ENCODE measurements at regions not wholly inside any gene's neighbourhood (a gene's known extent, or its start where the extent isn't known, plus 50 kb on each side); places are given as distances from the start of the nearest gene placed in this dataset.

- peaks cover 4% of the 10 kb centered on the region for H3K27me3 Mint-ChIP-seq
- H3K9me3 Mint-ChIP-seq, result peaks cover 35% of the 10 kb centered on the region
- DNase-seq, result no peak
- H3K36me3 Mint-ChIP-seq (ENCODE audit: low read depth), result no peaks in the 10 kb centered on the region
- ChIA-PET CTCF (no interaction called here), POLR2A (no interaction called here)
- H3K27ac Mint-ChIP-seq, result no peak overlapping the region
- no peak overlapping the region for H3K4me3 Mint-ChIP-seq
- H3K4me1 Mint-ChIP-seq, result no peaks in the 10 kb centered on the region
Measured at GRCh38 chr1:223445402-223445801, 52.2 kb downstream of the CCDC185 start.

GRCh38 chr1:223453902-223454301 is 60.7 kb downstream of the CCDC185 start:
- H3K27ac Mint-ChIP-seq, result no peak overlapping the region
- no peaks in the 10 kb centered on the region for H3K36me3 Mint-ChIP-seq (ENCODE audit: low read depth)
- peaks cover 1% of the 10 kb centered on the region for H3K27me3 Mint-ChIP-seq
- H3K9me3 Mint-ChIP-seq, result peaks cover 3% of the 10 kb centered on the region
- H3K4me1 Mint-ChIP-seq, result no peaks in the 10 kb centered on the region
- no peak for DNase-seq
- H3K4me3 Mint-ChIP-seq, result no peak overlapping the region
- ChIA-PET POLR2A (no interaction called here), CTCF (no interaction called here)

GRCh38 chr1:223454959-223455358 is 61.7 kb downstream of the CCDC185 start:
- ChIA-PET POLR2A (no interaction called here), CTCF (interaction anchor here (1.6 kb wide), 1 partner anchor 15 kb away, joined by 3 read pairs; no protein-coding TSS in a partner anchor)

GRCh38 chr1:223455470-223455869 is 62.3 kb downstream of the CCDC185 start:
- no peak for DNase-seq
- Mint-ChIP-seq H3K9me3 (peaks cover 3% of the 10 kb centered on the region), H3K27me3 (peaks cover 1% of the 10 kb centered on the region), H3K4me1 (no peaks in the 10 kb centered on the region), H3K27ac (no peak overlapping the region), H3K36me3 (ENCODE audit: low read depth) (no peaks in the 10 kb centered on the region), H3K4me3 (no peak overlapping the region)
- ChIA-PET CTCF (interaction anchor here (1.6 kb wide), 1 partner anchor 16 kb away, joined by 3 read pairs; no protein-coding TSS in a partner anchor), POLR2A (no interaction called here)

More at GRCh38 chr1:223454959-223455358, 61.7 kb downstream of the CCDC185 start:
- H3K4me1 Mint-ChIP-seq, result no peaks in the 10 kb centered on the region
- peaks cover 1% of the 10 kb centered on the region for H3K27me3 Mint-ChIP-seq
- H3K9me3 Mint-ChIP-seq, result peaks cover 3% of the 10 kb centered on the region
- H3K4me3 Mint-ChIP-seq, result no peak overlapping the region
- no peak for DNase-seq
- H3K27ac Mint-ChIP-seq, result no peak overlapping the region
- H3K36me3 Mint-ChIP-seq (ENCODE audit: low read depth), result no peaks in the 10 kb centered on the region

- Mint-ChIP-seq H3K9me3 (peaks cover 3% of the 10 kb centered on the region), H3K4me3 (no peak overlapping the region), H3K27me3 (peaks cover 1% of the 10 kb centered on the region), H3K4me1 (no peaks in the 10 kb centered on the region), H3K27ac (no peak overlapping the region), H3K36me3 (ENCODE audit: low read depth) (no peaks in the 10 kb centered on the region)
- no peak for DNase-seq
- ChIA-PET POLR2A (no interaction called here), CTCF (no interaction called here)
Measured at GRCh38 chr1:223456747-223457146, 63.5 kb downstream of the CCDC185 start.

GRCh38 chr1:223460566-223461189 is 67.5 kb downstream of the CCDC185 start:
- POLR2A ChIA-PET, result no interaction called here
- Mint-ChIP-seq H3K36me3 (ENCODE audit: low read depth) (no peaks in the 10 kb centered on the region), H3K4me1 (no peaks in the 10 kb centered on the region), H3K4me3 (no peak overlapping the region), H3K27ac (no peak overlapping the region), H3K27me3 (no peaks in the 10 kb centered on the region), H3K9me3 (no peaks in the 10 kb centered on the region)
- DNase-seq, result no peak
- CTCF ChIA-PET, result interaction anchor here (1.1 kb wide), 1 partner anchor 20 kb away, joined by 3 read pairs; no protein-coding TSS in a partner anchor

- no peaks in the 10 kb centered on the region for H3K9me3 Mint-ChIP-seq
- H3K36me3 Mint-ChIP-seq (ENCODE audit: low read depth), result no peaks in the 10 kb centered on the region
- CTCF ChIA-PET, result no interaction called here
- H3K27ac Mint-ChIP-seq, result no peak overlapping the region
- H3K4me1 Mint-ChIP-seq, result no peaks in the 10 kb centered on the region
- POLR2A ChIA-PET, result no interaction called here
- DNase-seq, result no peak
- no peak overlapping the region for H3K4me3 Mint-ChIP-seq
- no peaks in the 10 kb centered on the region for H3K27me3 Mint-ChIP-seq
Measured at GRCh38 chr1:223462047-223462630, 68.9 kb downstream of the CCDC185 start.

GRCh38 chr1:223462866-223463404 is 69.7 kb downstream of the CCDC185 start:
- Mint-ChIP-seq H3K4me3 (no peak overlapping the region), H3K4me1 (no peaks in the 10 kb centered on the region), H3K9me3 (no peaks in the 10 kb centered on the region), H3K27me3 (no peaks in the 10 kb centered on the region), H3K36me3 (ENCODE audit: low read depth) (no peaks in the 10 kb centered on the region), H3K27ac (no peak overlapping the region)
- ChIA-PET CTCF (interaction anchor here (0.6 kb wide), 2 partner anchors 46 to 287 kb away, joined by 3 read pairs; no protein-coding TSS in a partner anchor), POLR2A (no interaction called here)
- DNase-seq, result no peak

- no peak overlapping the region for H3K4me3 Mint-ChIP-seq
- ChIA-PET POLR2A (no interaction called here), CTCF (no interaction called here)
- no peaks in the 10 kb centered on the region for H3K36me3 Mint-ChIP-seq (ENCODE audit: low read depth)
- H3K4me1 Mint-ChIP-seq, result no peaks in the 10 kb centered on the region
- no peaks in the 10 kb centered on the region for H3K27me3 Mint-ChIP-seq
- no peak for DNase-seq
- H3K9me3 Mint-ChIP-seq, result no peaks in the 10 kb centered on the region
- no peak overlapping the region for H3K27ac Mint-ChIP-seq
Measured at GRCh38 chr1:223466151-223466550, 72.9 kb downstream of the CCDC185 start.

GRCh38 chr1:223471566-223471965 is 78.4 kb downstream of the CCDC185 start:
- Mint-ChIP-seq H3K4me1 (no peaks in the 10 kb centered on the region), H3K4me3 (no peak overlapping the region), H3K27me3 (no peaks in the 10 kb centered on the region), H3K36me3 (ENCODE audit: low read depth) (no peaks in the 10 kb centered on the region), H3K27ac (no peak overlapping the region), H3K9me3 (no peaks in the 10 kb centered on the region)
- POLR2A ChIA-PET, result no interaction called here
- CTCF ChIA-PET, result interaction anchor here (1.0 to 1.4 kb wide), 3 partner anchors 9 to 382 kb away, joined by 3 read pairs; no protein-coding TSS in a partner anchor
- no peak for DNase-seq

- H3K4me3 Mint-ChIP-seq, result no peak overlapping the region
- H3K9me3 Mint-ChIP-seq, result no peaks in the 10 kb centered on the region
- no peak overlapping the region for H3K27ac Mint-ChIP-seq
- H3K27me3 Mint-ChIP-seq, result no peaks in the 10 kb centered on the region
- CTCF ChIA-PET, result interaction anchor here (1.0 to 1.4 kb wide), 2 partner anchors 11 to 382 kb away, joined by 3 read pairs; no protein-coding TSS in a partner anchor
- POLR2A ChIA-PET, result no interaction called here
- H3K36me3 Mint-ChIP-seq (ENCODE audit: low read depth), result no peaks in the 10 kb centered on the region
- no peak for DNase-seq
- H3K4me1 Mint-ChIP-seq, result no peaks in the 10 kb centered on the region
Measured at GRCh38 chr1:223472057-223472456, 78.8 kb downstream of the CCDC185 start.

GRCh38 chr1:223473601-223474344 is 80.6 kb downstream of the CCDC185 start:
- Mint-ChIP-seq H3K36me3 (ENCODE audit: low read depth) (no peaks in the 10 kb centered on the region), H3K27ac (no peak overlapping the region), H3K4me3 (no peak overlapping the region), H3K9me3 (no peaks in the 10 kb centered on the region), H3K27me3 (peaks cover 6% of the 10 kb centered on the region), H3K4me1 (no peaks in the 10 kb centered on the region)
- DNase-seq, result no peak
- POLR2A ChIA-PET, result no interaction called here
- CTCF ChIA-PET, result no interaction called here

GRCh38 chr1:223474804-223475203 is 81.6 kb downstream of the CCDC185 start:
- ChIA-PET CTCF (no interaction called here), POLR2A (no interaction called here)
- Mint-ChIP-seq H3K4me3 (no peak overlapping the region), H3K27me3 (peaks cover 6% of the 10 kb centered on the region), H3K9me3 (no peaks in the 10 kb centered on the region), H3K36me3 (ENCODE audit: low read depth) (no peaks in the 10 kb centered on the region), H3K4me1 (no peaks in the 10 kb centered on the region), H3K27ac (no peak overlapping the region)
- DNase-seq, result no peak

Measured in activated CD4-positive, alpha-beta T cell treated with anti-CD3 and anti-CD28 coated beads, Interleukin-2, amount 10 ng/mL, durations not matched to agents 7 days and 5 days (primary cell).